HepG2 (cell line): ENCODE measurements at regions not wholly inside any gene's neighbourhood (a gene's known extent, or its start where the extent isn't known, plus 50 kb on each side); places are given as distances from the start of the nearest gene placed in this dataset.

Experiments
- CHD4 ChIP-seq: fragments of 200-600 bp; sonication (generic); IDR thresholded peaks from 2 replicates; pipeline ENCODE4 v1.7.0; 2017; ENCODE audit warnings: mild to moderate bottlenecking, low read length, borderline replicate concordance
- POLR2A ChIP-seq, 2 experiments: IDR thresholded peaks; 2 replicates each; pipeline ENCODE4 v1.6.1; 2011; ENCODE audit warnings: low read depth in 2 of 2, low read length in 2 of 2, mild to moderate bottlenecking in 1 of 2, moderate library complexity in 1 of 2; ENCODE audit not compliant: insufficient read depth in 1 of 2

DNA sequence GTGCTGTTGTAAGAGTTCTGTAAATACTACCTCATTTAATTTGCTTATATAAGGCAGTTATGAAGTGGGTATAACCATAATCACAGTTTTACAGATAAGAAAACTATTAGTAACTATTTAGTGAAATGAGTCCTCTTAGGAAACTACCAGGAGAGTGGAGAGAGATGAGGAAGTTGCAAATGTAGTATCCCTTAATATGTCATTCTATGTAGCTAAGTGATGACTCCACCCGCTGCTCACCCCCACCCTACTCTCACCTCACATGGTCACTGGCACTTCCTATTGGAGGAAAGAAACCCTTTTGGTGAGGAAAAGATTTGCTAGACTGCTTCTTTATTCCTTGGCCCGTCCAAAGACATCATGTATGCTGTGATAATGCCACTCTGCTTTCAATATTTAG lies 241.8 kb upstream of the SLC24A2 start:
- TF ChIP-seq POLR2A (IDR thresholded peaks at IDR 0.05; ENCODE audit: insufficient read depth in 1 of 2, low read depth in 2 of 2, low read length in 2 of 2): no peak
- no peak for TF ChIP-seq CHD4
